Ectodermal cell (in vitro differentiated cells): ENCODE measurements at regions not wholly inside any gene's neighbourhood (a gene's known extent, or its start where the extent isn't known, plus 50 kb on each side); places are given as distances from the start of the nearest gene placed in this dataset.
"Not testable (repeated sequence)": the region's sequence is repeated elsewhere in the genome, so short reads cannot be mapped to it uniquely, and the experiment has no call there.

Source experiments
- H3K27ac ChIP-seq: 2 replicates; pipeline ENCODE4 v1.7.0; 2013; ENCODE audit warnings: mild to moderate bottlenecking, low read depth, low read length; ENCODE audit not compliant: insufficient read depth, poor library complexity, severe bottlenecking
- H3K27me3 ChIP-seq: 2 replicates; pipeline ENCODE4 v1.7.0; 2013; ENCODE audit warnings: mild to moderate bottlenecking, low read length; ENCODE audit not compliant: insufficient read depth, control insufficient read depth, poor library complexity, severe bottlenecking
- H3K36me3 ChIP-seq: one replicate; pipeline ENCODE4 v1.7.0; 2013; ENCODE audit warnings: low read length; ENCODE audit not compliant: control insufficient read depth, insufficient read depth
- H3K4me1 ChIP-seq: one replicate; pipeline ENCODE4 v1.7.0; 2013; ENCODE audit warnings: low read length; ENCODE audit not compliant: control insufficient read depth, insufficient read depth
- H3K4me3 ChIP-seq: 2 replicates; pipeline ENCODE4 v1.7.0; 2013; ENCODE audit warnings: low read depth, low read length, control low read depth; ENCODE audit not compliant: insufficient read depth
- H3K9me3 ChIP-seq: 2 replicates; pipeline ENCODE4 v1.7.0; 2013; ENCODE audit warnings: mild to moderate bottlenecking, low read length, moderate library complexity; ENCODE audit not compliant: control insufficient read depth
- WGBS, 2 experiments: methylation state at CpG; one replicate each; pipeline ENCODE4 v1.1.7; 2013; ENCODE audit warnings: missing lambda C conversion rate in 2 of 2; 5-methylcytosine and 5-hydroxymethylcytosine counted together

GRCh38 chr4:129808242-129808641, 712.3 kb downstream of the C4orf33 start:
- 75 to 94% methylated on average over 1 of the region's 1 CpG for WGBS, 2 experiments

GRCh38 chr4:129821073-129821472, 725.1 kb downstream of the C4orf33 start:
- Histone ChIP-seq H3K9me3 (no peaks in the 10 kb centered on the region), H3K4me3 (no peak overlapping the region), H3K36me3 (no peaks in the 10 kb centered on the region), H3K27ac (no peak overlapping the region), H3K27me3 (no peaks in the 10 kb centered on the region), H3K4me1 (no peaks in the 10 kb centered on the region)
- 100% methylated on average over 1 of the region's 1 CpG for WGBS, 2 experiments

More at GRCh38 chr4:129808242-129808641, 712.3 kb downstream of the C4orf33 start:
- H3K4me3 ChIP-seq, result no peak overlapping the region
- no peaks in the 10 kb centered on the region for H3K9me3 ChIP-seq
- no peak overlapping the region for H3K27ac ChIP-seq
- no peaks in the 10 kb centered on the region for H3K36me3 ChIP-seq
- H3K27me3 ChIP-seq, result no peaks in the 10 kb centered on the region
- no peaks in the 10 kb centered on the region for H3K4me1 ChIP-seq

- Histone ChIP-seq H3K4me1 (no peaks in the 10 kb centered on the region), H3K27ac (no peak overlapping the region), H3K4me3 (no peak overlapping the region), H3K27me3 (no peaks in the 10 kb centered on the region), H3K9me3 (no peaks in the 10 kb centered on the region), H3K36me3 (no peaks in the 10 kb centered on the region)
Observed at GRCh38 chr4:129821963-129822362, 726.0 kb downstream of the C4orf33 start.

GRCh38 chr4:129822701-129823100, 726.7 kb downstream of the C4orf33 start:
- Histone ChIP-seq H3K36me3 (no peaks in the 10 kb centered on the region), H3K9me3 (no peaks in the 10 kb centered on the region), H3K27me3 (no peaks in the 10 kb centered on the region), H3K4me1 (no peaks in the 10 kb centered on the region), H3K27ac (no peak overlapping the region), H3K4me3 (no peak overlapping the region)
- 88 to 94% methylated on average over 2 of the region's 2 CpGs for WGBS, 2 experiments

- Histone ChIP-seq H3K27me3 (no peaks in the 10 kb centered on the region), H3K27ac (no peak overlapping the region), H3K4me1 (no peaks in the 10 kb centered on the region), H3K36me3 (no peaks in the 10 kb centered on the region), H3K4me3 (no peak overlapping the region), H3K9me3 (no peaks in the 10 kb centered on the region)
Observed at GRCh38 chr4:129823105-129823504, 727.2 kb downstream of the C4orf33 start.

- WGBS, 2 experiments, result 92 to 96% methylated on average over 2 of the region's 2 CpGs
- H3K4me3 ChIP-seq, result no peak overlapping the region
- H3K27ac ChIP-seq, result no peak overlapping the region
- no peaks in the 10 kb centered on the region for H3K27me3 ChIP-seq
- H3K9me3 ChIP-seq, result no peaks in the 10 kb centered on the region
- no peaks in the 10 kb centered on the region for H3K4me1 ChIP-seq
- H3K36me3 ChIP-seq, result no peaks in the 10 kb centered on the region
Observed at GRCh38 chr4:129829373-129829772, 733.4 kb downstream of the C4orf33 start.

GRCh38 chr4:129839687-129840086, 743.7 kb downstream of the C4orf33 start:
- WGBS, 2 experiments, result 92 to 100% methylated on average over 3 of the region's 3 CpGs

GRCh38 chr4:129842096-129842495, 746.1 kb downstream of the C4orf33 start:
- H3K4me3 ChIP-seq, result no peak overlapping the region
- H3K27ac ChIP-seq, result no peak overlapping the region
- no peaks in the 10 kb centered on the region for H3K9me3 ChIP-seq
- H3K4me1 ChIP-seq, result no peaks in the 10 kb centered on the region
- no peaks in the 10 kb centered on the region for H3K27me3 ChIP-seq
- 81 to 85% methylated on average over 4 of the region's 4 CpGs for WGBS, 2 experiments
- H3K36me3 ChIP-seq, result no peaks in the 10 kb centered on the region

More at GRCh38 chr4:129839687-129840086, 743.7 kb downstream of the C4orf33 start:
- H3K4me3 ChIP-seq, result no peak overlapping the region
- no peaks in the 10 kb centered on the region for H3K27me3 ChIP-seq
- no peaks in the 10 kb centered on the region for H3K36me3 ChIP-seq
- H3K4me1 ChIP-seq, result no peaks in the 10 kb centered on the region
- no peak overlapping the region for H3K27ac ChIP-seq
- no peaks in the 10 kb centered on the region for H3K9me3 ChIP-seq

- Histone ChIP-seq H3K27ac (no peak overlapping the region), H3K9me3 (no peaks in the 10 kb centered on the region), H3K4me1 (no peaks in the 10 kb centered on the region), H3K27me3 (no peaks in the 10 kb centered on the region), H3K4me3 (no peak overlapping the region), H3K36me3 (no peaks in the 10 kb centered on the region)
- WGBS, 2 experiments, result 89 to 92% methylated on average over 4 of the region's 4 CpGs
Observed at GRCh38 chr4:129852434-129852833, 756.5 kb downstream of the C4orf33 start.

- not testable (repeated sequence) for H3K27ac ChIP-seq, H3K36me3 ChIP-seq, H3K4me1 ChIP-seq, H3K9me3 ChIP-seq, H3K27me3 ChIP-seq, H3K4me3 ChIP-seq
- WGBS, 2 experiments, result 89 to 92% methylated on average over 26 to 27 of the region's 27 CpGs
Observed at GRCh38 chr4:129853685-129854467, 757.9 kb downstream of the C4orf33 start.
